IPS-18a (cell line): ENCODE measurements at regions not wholly inside any gene's neighbourhood (a gene's known extent, or its start where the extent isn't known, plus 50 kb on each side); places are given as distances from the start of the nearest gene placed in this dataset.
"Not testable (repeated sequence)": the region's sequence is repeated elsewhere in the genome, so short reads cannot be mapped to it uniquely, and the experiment has no call there.

Experiments used
- H3K27ac ChIP-seq: one replicate; pipeline ENCODE4 v1.5.1; 2013; ENCODE audit warnings: low read length
- H3K27me3 ChIP-seq: one replicate; pipeline ENCODE4 v1.6.1; 2013; ENCODE audit warnings: mild to moderate bottlenecking, low read length; ENCODE audit not compliant: control insufficient read depth, insufficient read depth
- H3K36me3 ChIP-seq: one replicate; pipeline ENCODE4 v1.6.1; 2013; ENCODE audit warnings: low read depth, low read length; ENCODE audit not compliant: control insufficient read depth
- H3K4me1 ChIP-seq: one replicate; pipeline ENCODE4 v1.6.1; 2013; ENCODE audit warnings: low read depth, low read length; ENCODE audit not compliant: control insufficient read depth
- H3K4me3 ChIP-seq: one replicate; pipeline ENCODE4 v1.5.1; 2013; ENCODE audit warnings: low read length
- H3K9ac ChIP-seq: one replicate; pipeline ENCODE4 v1.6.1; 2013; ENCODE audit warnings: mild to moderate bottlenecking, low read length, moderate library complexity
- H3K9me3 ChIP-seq: one replicate; pipeline ENCODE4 v1.6.1; 2013; ENCODE audit warnings: low read depth, low read length; ENCODE audit not compliant: control insufficient read depth

DNA sequence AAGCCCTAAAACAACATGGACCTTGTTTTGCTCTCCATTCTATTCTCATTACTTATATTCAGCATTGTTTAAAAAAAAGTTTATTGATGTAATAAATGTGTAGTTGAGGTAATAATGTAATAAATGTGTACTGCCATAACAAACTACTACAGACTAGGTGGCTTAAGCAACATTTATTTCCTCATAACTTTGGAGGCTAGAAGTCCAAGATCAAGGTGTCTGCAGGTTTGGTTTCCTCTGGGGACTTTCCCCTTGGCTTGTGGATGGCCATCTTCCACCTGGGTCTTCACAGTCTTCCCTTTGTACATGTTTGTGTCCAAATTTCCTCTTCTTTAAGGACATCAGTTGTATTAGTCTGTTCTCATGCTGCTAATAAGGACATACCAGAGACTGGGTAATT, 93.1 kb downstream of the LMO4 start:
- no peak overlapping the region for H3K9ac ChIP-seq
- no peak overlapping the region for H3K4me3 ChIP-seq
- no peak overlapping the region for H3K27ac ChIP-seq
- peaks cover 3% of the 10 kb centered on the region for H3K4me1 ChIP-seq
- no peaks in the 10 kb centered on the region for H3K27me3 ChIP-seq
- H3K36me3 ChIP-seq: no peaks in the 10 kb centered on the region
- no peaks in the 10 kb centered on the region for H3K9me3 ChIP-seq

DNA sequence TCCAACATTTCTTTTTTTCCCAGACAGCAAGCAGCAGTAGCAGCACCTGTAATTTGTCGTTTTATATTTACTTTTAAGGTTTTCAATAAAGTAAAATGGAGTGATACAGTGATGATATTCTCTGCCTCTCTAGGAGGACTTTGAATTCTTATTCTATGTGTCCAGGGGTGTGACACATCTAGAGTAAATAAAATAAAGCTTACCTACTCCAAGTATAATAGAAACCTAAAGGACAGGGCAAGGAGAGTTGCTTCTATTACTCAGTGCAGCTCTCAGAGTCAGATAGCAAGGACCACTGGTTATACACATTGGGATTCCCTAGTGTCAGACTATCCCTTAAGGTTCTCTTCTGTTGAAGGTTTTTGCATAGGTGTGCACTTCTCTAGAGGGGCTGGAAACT, 95.9 kb downstream of the LMO4 start:
- H3K27ac ChIP-seq: no peak overlapping the region
- peaks cover 20% of the 10 kb centered on the region for H3K4me1 ChIP-seq
- H3K9ac ChIP-seq: no peak overlapping the region
- H3K36me3 ChIP-seq: no peaks in the 10 kb centered on the region
- H3K27me3 ChIP-seq: no peaks in the 10 kb centered on the region
- H3K4me3 ChIP-seq: no peak overlapping the region
- no peaks in the 10 kb centered on the region for H3K9me3 ChIP-seq

DNA sequence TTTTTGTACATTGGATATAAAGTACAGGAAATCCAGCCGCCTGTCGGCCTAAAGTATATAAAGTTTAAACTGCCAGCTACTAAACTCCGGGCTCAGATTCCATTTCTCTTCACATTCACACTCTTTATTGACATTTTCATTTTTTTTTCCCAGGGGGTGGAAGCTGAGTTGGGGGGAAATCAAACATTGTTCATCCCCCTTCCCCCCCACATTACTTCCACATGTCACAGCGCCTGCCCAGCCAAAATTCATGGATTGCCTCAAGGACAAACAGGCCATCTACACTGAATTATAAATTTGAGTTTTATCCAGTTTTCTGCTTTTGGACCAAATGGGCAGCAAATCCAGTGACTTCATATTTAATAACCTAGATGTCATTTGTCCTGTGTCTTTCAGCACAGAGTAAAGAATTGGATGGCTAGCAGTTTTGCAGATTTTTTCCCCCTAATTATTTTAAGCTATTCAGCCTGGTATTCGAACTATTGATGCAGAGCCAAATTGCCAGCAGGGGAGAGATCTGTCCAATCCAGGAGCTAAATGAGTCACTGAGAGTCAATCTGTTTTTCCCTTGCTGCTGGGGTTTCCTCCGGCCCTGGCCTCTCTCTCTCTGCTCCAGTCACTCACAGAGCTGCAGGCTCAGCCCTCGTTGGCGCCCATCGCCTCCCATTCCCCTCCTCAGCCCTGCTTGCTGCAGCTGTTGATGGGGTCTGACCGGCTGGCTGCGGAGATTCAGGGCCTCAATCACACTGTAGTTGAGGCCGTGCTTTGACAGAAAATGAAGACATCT, 98.0 kb downstream of the LMO4 start:
- H3K9ac ChIP-seq: no peak overlapping the region
- no peaks in the 10 kb centered on the region for H3K36me3 ChIP-seq
- H3K27me3 ChIP-seq: no peaks in the 10 kb centered on the region
- H3K4me1 ChIP-seq: peaks cover 20% of the 10 kb centered on the region
- no peaks in the 10 kb centered on the region for H3K9me3 ChIP-seq
- no peak overlapping the region for H3K27ac ChIP-seq
- H3K4me3 ChIP-seq: no peak overlapping the region

DNA sequence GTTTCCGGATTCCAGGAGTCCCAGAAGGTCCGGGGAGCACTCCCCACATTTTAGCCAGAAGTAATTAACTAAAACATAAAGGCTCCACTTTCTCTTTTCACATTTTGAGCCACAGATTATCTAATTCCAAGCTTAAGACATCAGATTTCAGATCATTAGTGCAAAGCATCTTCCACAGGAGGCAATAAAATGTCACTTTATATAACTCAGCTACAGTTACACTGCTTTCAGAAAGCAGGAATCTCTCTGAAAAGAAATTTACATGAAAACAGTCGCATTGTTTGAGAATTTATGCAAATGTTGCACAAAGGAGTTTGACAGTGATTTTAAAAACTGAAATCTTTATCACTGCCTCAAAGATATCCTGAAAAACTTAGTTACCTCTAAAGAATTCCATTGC, 99.7 kb downstream of the LMO4 start:
- Histone ChIP-seq H3K27me3 (no peaks in the 10 kb centered on the region), H3K9ac (peak overlapping the region; percentile 33)

DNA sequence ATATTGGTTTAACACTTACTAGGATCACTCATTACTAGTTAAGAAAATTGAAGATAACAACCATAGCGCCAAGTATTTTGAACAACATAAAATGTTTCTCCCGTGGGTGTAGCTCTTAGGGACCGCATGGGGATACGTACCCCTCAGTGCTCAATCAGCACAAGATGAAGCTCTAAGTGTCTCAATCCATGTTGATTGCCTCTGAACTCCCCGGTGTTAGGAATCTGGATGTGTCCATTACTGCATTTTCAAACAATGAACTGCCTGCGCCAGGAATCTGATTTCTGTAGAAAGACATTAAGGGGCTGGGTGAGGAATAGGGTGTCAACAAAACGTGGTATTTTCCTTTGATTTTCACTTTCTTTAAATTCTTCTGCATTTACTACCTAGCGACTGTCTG, 100.2 kb downstream of the LMO4 start:
- Histone ChIP-seq H3K4me3 (peak overlapping the region; percentile 10), H3K4me1 (peaks cover 20% of the 10 kb centered on the region), H3K9me3 (no peaks in the 10 kb centered on the region), H3K27ac (no peak overlapping the region), H3K27me3 (no peaks in the 10 kb centered on the region), H3K9ac (peak overlapping the region; percentile 33), H3K36me3 (no peaks in the 10 kb centered on the region)

More for the DNA sequence above, 99.7 kb downstream of the LMO4 start:
- no peak overlapping the region for H3K27ac ChIP-seq
- H3K9me3 ChIP-seq: no peaks in the 10 kb centered on the region
- no peaks in the 10 kb centered on the region for H3K36me3 ChIP-seq
- H3K4me1 ChIP-seq: peaks cover 20% of the 10 kb centered on the region
- peak overlapping the region; percentile 40 for H3K4me3 ChIP-seq

DNA sequence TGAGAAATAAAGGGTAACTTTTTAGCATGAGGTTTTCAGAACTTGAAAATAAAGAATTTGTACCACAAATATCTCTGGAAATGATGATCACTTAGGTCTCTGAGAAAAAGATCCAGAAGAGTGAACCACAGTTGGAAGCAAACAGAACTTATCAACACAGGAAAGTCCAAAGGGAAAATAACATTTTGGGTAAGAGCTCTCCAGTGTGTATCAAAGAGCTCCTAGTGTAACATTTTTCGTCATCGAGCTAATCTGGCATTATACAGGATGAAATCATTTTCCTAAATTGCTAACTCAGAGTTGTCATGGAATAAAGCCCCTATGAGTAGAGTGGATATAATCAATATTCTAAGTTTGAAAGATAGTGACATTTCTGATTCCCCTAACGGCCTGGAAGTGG, 104.0 kb downstream of the LMO4 start:
- H3K27ac ChIP-seq: no peak overlapping the region
- H3K4me1 ChIP-seq: peaks cover 25% of the 10 kb centered on the region
- no peaks in the 10 kb centered on the region for H3K9me3 ChIP-seq
- H3K27me3 ChIP-seq: no peaks in the 10 kb centered on the region
- no peak overlapping the region for H3K9ac ChIP-seq
- no peaks in the 10 kb centered on the region for H3K36me3 ChIP-seq
- H3K4me3 ChIP-seq: no peak overlapping the region

DNA sequence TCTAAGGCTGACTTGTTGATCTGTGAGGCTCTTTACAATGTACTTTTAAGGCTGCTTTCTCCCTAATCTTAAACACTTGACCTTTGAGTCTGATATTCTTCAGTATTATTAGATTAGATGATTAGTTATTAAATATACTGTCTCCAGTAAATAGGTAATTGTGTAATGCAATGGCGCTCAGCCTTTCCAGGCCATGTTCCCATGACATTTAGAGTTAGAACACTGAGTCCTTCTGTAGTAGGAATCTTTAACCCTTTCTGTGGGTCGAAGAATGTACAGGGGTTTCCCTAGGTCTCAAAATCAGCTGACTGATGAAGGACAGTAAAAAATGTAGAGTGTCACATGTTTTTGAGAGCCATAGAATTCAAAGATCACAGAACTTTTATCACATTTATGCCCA, 104.4 kb downstream of the LMO4 start:
- H3K4me3 ChIP-seq: not testable (repeated sequence)

DNA sequence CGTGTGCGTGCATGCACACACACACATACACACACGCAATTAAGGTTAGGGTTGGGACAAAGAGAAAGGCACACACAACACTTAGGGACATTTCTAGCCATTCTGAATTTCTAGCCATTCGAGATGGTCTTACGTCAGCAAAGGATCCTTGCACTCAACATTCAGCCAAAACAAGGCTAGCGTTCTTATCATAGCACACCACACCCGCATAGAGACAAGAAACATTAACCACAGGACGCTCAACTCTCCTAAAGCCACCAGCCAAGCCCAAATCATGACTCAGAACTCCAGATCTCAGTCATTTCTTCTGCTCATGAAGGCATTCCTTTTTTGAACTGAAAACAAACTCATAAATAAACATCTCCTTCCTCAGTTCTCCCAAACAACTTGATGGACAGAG, 106.8 kb downstream of the LMO4 start:
- H3K4me3 ChIP-seq: no peak overlapping the region
- no peaks in the 10 kb centered on the region for H3K27me3 ChIP-seq
- peaks cover 9% of the 10 kb centered on the region for H3K4me1 ChIP-seq

More for the DNA sequence above, 104.4 kb downstream of the LMO4 start:
- H3K27me3 ChIP-seq, H3K9me3 ChIP-seq, H3K27ac ChIP-seq, H3K36me3 ChIP-seq, H3K9ac ChIP-seq: not testable (repeated sequence)
- peaks cover 21% of the 10 kb centered on the region for H3K4me1 ChIP-seq

DNA sequence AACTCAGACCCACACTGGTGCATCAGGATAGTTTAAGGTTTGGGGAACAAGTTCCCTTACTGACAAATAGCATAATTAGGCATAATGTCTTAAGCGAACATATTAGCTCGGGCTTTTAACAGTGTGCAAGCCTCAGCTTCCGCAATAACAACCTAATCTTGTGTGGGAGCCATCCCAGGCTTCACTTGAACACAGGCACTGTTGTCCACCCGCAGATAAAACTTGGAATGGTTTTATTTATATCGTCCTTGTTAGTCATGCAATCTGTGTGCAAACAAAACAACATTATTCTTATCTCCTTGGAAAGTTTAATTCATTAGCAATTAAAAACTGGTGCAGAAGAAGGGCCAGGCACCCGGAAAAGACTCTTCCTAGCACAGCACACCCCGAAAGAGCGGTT, 107.4 kb downstream of the LMO4 start:
- H3K9ac ChIP-seq, H3K4me1 ChIP-seq, H3K36me3 ChIP-seq, H3K9me3 ChIP-seq, H3K27ac ChIP-seq, H3K27me3 ChIP-seq, H3K4me3 ChIP-seq: not testable (repeated sequence)

More for the DNA sequence above, 106.8 kb downstream of the LMO4 start:
- Histone ChIP-seq H3K36me3 (no peaks in the 10 kb centered on the region), H3K27ac (no peak overlapping the region), H3K9me3 (no peaks in the 10 kb centered on the region), H3K9ac (no peak overlapping the region)

DNA sequence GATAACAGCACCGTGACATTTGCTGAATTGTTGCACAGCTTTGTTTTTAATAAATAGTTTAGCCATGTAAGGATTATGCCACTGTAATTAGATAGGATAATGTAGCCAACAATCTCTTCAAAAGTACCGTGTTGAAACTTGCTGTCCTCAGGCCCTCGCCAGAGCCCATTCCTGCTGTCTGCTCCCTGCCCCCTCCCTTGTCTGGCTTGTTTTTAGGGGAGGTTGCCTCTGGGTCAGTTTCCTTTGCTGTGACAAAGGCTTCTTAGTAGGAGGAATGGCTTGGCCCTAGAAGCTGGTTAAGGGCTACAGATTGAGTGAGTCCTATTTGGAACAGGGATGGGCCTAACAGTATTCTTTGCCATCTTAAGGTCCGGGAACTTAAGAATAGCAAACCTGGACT, 107.9 kb downstream of the LMO4 start:
- no peak overlapping the region for H3K4me3 ChIP-seq
- peaks cover 9% of the 10 kb centered on the region for H3K4me1 ChIP-seq
- H3K9ac ChIP-seq: no peak overlapping the region
- no peaks in the 10 kb centered on the region for H3K27me3 ChIP-seq
- H3K9me3 ChIP-seq: no peaks in the 10 kb centered on the region
- H3K36me3 ChIP-seq: no peaks in the 10 kb centered on the region
- no peak overlapping the region for H3K27ac ChIP-seq

DNA sequence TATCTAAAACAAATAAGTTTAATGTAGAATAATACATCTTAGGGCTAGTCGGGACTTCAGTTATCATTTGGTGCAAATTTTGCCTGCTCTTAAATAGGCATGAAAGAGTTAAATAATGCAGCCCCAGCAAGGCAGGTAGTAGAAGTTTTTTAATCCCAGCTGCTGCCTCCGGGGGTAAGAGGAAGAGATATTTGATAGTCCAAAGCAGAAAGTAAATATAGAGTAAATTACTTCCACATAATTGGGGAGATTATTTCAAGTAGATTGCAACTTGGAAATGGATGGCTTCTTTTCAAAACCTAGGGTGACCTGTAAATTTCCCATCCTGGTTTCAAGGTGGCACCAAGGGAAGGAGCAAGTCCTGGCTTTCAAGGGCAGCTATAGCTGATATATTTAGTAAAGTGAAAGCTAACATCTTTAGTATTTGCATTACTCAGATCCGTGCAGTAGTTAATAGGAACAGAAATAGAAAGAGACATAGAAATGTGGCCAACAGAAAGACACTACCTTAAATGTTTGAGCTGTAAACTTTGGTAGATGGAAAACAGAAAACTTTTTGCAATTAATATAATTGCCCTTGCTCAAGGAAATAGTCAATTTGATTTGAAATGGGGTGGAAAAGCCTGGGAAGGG, 109.1 kb downstream of the LMO4 start:
- Histone ChIP-seq H3K36me3 (no peaks in the 10 kb centered on the region), H3K27ac (no peak overlapping the region), H3K9ac (no peak overlapping the region), H3K4me3 (no peak overlapping the region), H3K4me1 (peaks cover 9% of the 10 kb centered on the region), H3K9me3 (no peaks in the 10 kb centered on the region), H3K27me3 (no peaks in the 10 kb centered on the region)

DNA sequence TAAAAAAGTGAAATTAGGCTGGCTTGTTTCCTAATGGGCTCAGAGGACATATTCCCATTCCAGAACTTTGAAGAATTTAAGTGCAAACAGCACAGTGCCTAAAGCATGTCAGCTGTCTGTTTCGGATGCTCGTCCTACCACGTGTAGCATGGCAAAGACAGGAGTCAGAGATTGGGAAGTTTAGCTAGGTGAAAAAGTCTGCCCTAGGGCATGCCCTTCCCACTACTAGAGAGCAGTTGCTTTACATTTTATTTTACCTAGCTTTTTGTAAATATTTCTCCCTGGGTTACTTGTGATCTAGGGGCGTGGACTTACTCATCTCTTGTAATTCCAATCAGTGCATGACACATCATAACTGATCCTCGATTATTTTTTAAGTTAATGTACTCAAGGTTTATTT, 111.1 kb downstream of the LMO4 start:
- Histone ChIP-seq H3K27me3 (no peaks in the 10 kb centered on the region), H3K36me3 (no peaks in the 10 kb centered on the region), H3K4me1 (peaks cover 9% of the 10 kb centered on the region), H3K4me3 (no peak overlapping the region), H3K27ac (no peak overlapping the region), H3K9ac (no peak overlapping the region), H3K9me3 (peaks cover 5% of the 10 kb centered on the region)
